HUES64 (cell line): ENCODE measurements at regions not wholly inside any gene's neighbourhood (a gene's known extent, or its start where the extent isn't known, plus 50 kb on each side); places are given as distances from the start of the nearest gene placed in this dataset.
"Not testable (repeated sequence)": the region's sequence is repeated elsewhere in the genome, so short reads cannot be mapped to it uniquely, and the experiment has no call there.

Experiments
- H3K27ac ChIP-seq: 2 replicates; pipeline ENCODE4 v1.7.0; 2013; ENCODE audit warnings: low read depth, low read length, inconsistent platforms
- H3K27me3 ChIP-seq: 2 replicates; pipeline ENCODE4 v1.6.1; 2013; ENCODE audit warnings: mild to moderate bottlenecking, low read length; ENCODE audit not compliant: insufficient read depth
- H3K36me3 ChIP-seq: 2 replicates; pipeline ENCODE4 v1.6.1; 2013; ENCODE audit warnings: mild to moderate bottlenecking, low read length; ENCODE audit not compliant: insufficient read depth
- H3K4me1 ChIP-seq: 2 replicates; pipeline ENCODE4 v1.6.1; 2013; ENCODE audit warnings: mild to moderate bottlenecking, low read length, moderate library complexity; ENCODE audit not compliant: insufficient read depth
- H3K4me3 ChIP-seq: 2 replicates; pipeline ENCODE4 v1.5.1; 2013; ENCODE audit warnings: mild to moderate bottlenecking, low read length, moderate library complexity
- H3K9ac ChIP-seq: 2 replicates; pipeline ENCODE4 v1.6.1; 2013; ENCODE audit warnings: mild to moderate bottlenecking, low read depth, low read length
- H3K9me3 ChIP-seq: 2 replicates; pipeline ENCODE4 v1.6.1; 2013; ENCODE audit warnings: low read depth, low read length; ENCODE audit not compliant: insufficient read depth
- WGBS: fragments of 150-250, 120-280 bp; methylation state at CpG from one replicate; pipeline ENCODE4 v1.1.7; 2013; ENCODE audit warnings: missing lambda C conversion rate; 5-methylcytosine and 5-hydroxymethylcytosine counted together

DNA sequence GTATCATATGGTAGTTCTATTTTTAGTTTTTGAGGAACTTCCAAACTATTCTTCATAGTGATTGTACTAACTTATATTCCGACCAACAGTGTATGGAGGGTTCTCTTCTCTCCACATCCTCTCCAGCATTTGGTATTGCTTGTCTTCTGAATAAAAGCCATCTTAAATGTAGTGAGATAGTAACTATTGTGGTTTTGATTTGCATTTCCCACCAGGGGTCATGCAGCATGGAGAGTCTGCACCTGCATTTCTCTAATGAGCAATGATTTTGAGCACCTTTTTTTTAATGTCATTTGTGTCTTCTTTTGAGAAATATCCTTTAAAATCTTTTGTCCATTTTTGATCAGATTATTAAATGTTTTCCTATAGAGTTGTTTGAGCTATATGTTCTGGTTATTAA, 718.5 kb downstream of the ZBBX start:
- Histone ChIP-seq H3K27me3 (no peaks in the 10 kb centered on the region), H3K27ac (no peak overlapping the region), H3K9me3 (peaks cover 11% of the 10 kb centered on the region; the same call in 1 of the 2 replicates), H3K4me3 (no peak overlapping the region), H3K4me1 (no peaks in the 10 kb centered on the region), H3K36me3 (no peaks in the 10 kb centered on the region), H3K9ac (no peak overlapping the region)
- no CpG with 5 or more reads among the region's 1 CpG for WGBS

- Histone ChIP-seq H3K9ac (no peak overlapping the region), H3K27ac (no peak overlapping the region), H3K27me3 (no peaks in the 10 kb centered on the region), H3K9me3 (peaks cover 15% of the 10 kb centered on the region; the same call in 1 of the 2 replicates), H3K4me3 (no peak overlapping the region), H3K36me3 (no peaks in the 10 kb centered on the region), H3K4me1 (no peaks in the 10 kb centered on the region)
These were observed 719.1 kb downstream of the ZBBX start for GRCh38 chr3:166660962-166661361.

DNA sequence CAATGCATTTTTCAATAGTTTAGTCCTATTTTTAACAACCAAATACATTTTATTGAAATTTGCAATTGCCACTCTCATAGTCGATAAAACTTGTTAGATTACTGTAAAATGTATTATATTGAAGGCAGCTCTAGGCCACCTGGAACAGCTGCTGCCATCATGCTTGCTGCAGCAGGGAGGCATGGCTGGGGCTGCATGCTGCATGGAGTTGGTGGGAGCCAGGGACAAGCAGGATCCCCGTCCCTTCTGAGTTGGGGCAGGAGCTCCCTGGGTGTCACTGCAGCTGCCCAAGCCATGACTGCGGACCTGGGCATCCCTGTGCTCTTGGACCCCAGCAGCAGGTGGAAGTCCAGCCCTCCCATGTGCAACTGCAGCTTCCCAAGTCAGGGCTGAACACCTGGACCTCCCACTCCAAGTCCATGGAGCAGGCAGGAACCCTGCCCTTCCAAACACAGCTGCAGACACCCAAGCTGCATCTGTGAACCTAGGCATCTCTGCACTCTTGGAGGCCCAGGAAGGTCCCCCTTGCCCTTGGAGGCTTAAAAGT, 742.0 kb downstream of the ZBBX start:
- Histone ChIP-seq H3K9ac (no peak overlapping the region), H3K27ac (no peak overlapping the region), H3K27me3 (no peaks in the 10 kb centered on the region), H3K4me3 (no peak overlapping the region), H3K36me3 (no peaks in the 10 kb centered on the region), H3K9me3 (no peaks in the 10 kb centered on the region; the same call in 1 of the 2 replicates), H3K4me1 (no peaks in the 10 kb centered on the region)
- 97% methylated on average over 3 of the region's 3 CpGs for WGBS

DNA sequence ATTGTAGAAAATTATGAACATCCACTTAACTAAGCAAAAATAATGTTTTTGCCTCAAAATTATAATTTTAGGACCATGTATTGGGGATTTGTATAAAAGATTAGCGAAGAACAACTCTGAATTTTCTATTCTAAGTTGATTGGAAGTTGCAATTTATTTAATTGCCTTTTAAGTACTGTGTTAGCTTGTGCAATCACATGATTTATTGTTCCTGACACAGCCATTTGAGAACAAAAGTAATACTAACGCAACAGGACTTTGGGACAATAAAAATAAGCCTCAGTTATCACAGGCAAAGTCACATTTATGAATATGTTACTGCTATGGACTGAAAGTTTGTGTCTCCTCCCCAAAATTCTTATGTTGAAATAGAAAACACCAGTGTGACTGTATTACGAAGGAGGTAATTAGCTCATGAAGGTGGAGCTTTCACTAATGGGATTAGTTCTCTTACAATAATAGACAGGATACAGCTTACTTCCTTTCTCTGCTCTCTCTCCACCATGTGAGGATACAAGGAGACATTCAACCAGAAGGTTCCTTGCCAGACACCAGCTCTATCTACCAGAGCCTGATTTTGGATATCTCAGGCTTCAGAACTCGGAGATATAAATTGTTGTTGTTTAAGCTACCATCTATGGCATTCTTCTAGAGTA, 745.9 kb downstream of the ZBBX start:
- Histone ChIP-seq H3K9me3 (no peaks in the 10 kb centered on the region; the same call in 1 of the 2 replicates), H3K27ac (no peak overlapping the region), H3K36me3 (no peaks in the 10 kb centered on the region), H3K4me3 (no peak overlapping the region), H3K27me3 (no peaks in the 10 kb centered on the region), H3K9ac (no peak overlapping the region), H3K4me1 (no peaks in the 10 kb centered on the region)
- 98% methylated on average over 3 of the region's 4 CpGs for WGBS

GRCh38 chr3:166630190-166630589, 749.9 kb downstream of the ZBBX start:
- 75% methylated on average over 1 of the region's 1 CpG for WGBS
- H3K4me1 ChIP-seq = no peaks in the 10 kb centered on the region
- no peak overlapping the region for H3K4me3 ChIP-seq
- no peak overlapping the region for H3K27ac ChIP-seq
- H3K27me3 ChIP-seq = no peaks in the 10 kb centered on the region
- no peaks in the 10 kb centered on the region for H3K9me3 ChIP-seq
- no peak overlapping the region for H3K9ac ChIP-seq
- H3K36me3 ChIP-seq = no peaks in the 10 kb centered on the region

- no peaks in the 10 kb centered on the region for H3K27me3 ChIP-seq
- peaks cover 12% of the 10 kb centered on the region for H3K9me3 ChIP-seq
- WGBS = 100% methylated on average over 1 of the region's 1 CpG
- peaks cover 10% of the 10 kb centered on the region for H3K4me1 ChIP-seq
- H3K27ac ChIP-seq = no peak overlapping the region
- no peak overlapping the region for H3K4me3 ChIP-seq
- H3K36me3 ChIP-seq = no peaks in the 10 kb centered on the region
- no peak overlapping the region for H3K9ac ChIP-seq
These were observed 766.7 kb downstream of the ZBBX start for GRCh38 chr3:166613365-166613764.

DNA sequence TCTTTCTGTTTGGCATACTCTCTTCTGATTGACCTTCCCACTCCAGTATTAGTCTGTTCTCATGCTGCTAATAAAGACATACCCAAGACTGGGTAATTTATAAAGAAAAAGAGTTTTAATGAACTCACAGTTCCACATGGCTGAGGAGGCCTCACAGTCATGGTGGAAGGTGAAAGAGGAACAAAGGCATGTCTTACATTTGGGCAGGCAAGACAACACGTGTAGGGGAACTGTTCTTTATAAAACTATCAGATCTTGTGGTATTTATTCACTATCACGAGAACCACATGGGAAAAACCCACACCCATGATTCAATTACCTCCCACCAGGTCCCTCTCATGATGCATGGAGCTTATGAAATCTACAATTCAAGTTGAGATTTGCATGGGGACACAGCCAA, 767.3 kb downstream of the ZBBX start:
- 80% methylated on average over 2 of the region's 2 CpGs for WGBS
- H3K36me3 ChIP-seq, H3K27me3 ChIP-seq, H3K27ac ChIP-seq, H3K9ac ChIP-seq, H3K4me3 ChIP-seq: not testable (repeated sequence)
- H3K4me1 ChIP-seq = peaks cover 10% of the 10 kb centered on the region
- peaks cover 12% of the 10 kb centered on the region for H3K9me3 ChIP-seq

GRCh38 chr3:166607933-166608521, 770.8 kb upstream of the BCHE start:
- Histone ChIP-seq H3K27me3 (no peaks in the 10 kb centered on the region), H3K27ac (no peak overlapping the region), H3K36me3 (no peaks in the 10 kb centered on the region), H3K9ac (no peak overlapping the region), H3K9me3 (no peaks in the 10 kb centered on the region), H3K4me3 (no peak overlapping the region), H3K4me1 (peaks cover 10% of the 10 kb centered on the region)
- WGBS = 91% methylated on average over 1 of the region's 1 CpG

DNA sequence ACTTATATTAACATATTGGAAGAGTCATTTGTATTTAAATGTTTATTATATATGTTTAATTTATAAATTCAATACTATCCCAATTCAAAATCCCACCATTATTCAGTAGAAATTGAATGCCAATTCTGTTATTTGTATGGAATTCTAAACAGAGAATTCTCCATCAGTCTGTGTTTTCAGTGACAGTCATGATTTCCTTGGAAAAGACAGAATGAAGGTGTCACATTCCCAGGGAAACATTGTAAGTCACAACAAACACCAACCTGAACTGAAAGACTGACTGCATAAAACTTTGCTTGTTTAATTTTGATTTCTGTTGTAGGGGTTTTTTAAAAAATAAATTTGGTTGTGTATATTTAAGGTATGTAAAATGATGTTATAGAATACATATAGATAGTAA, 769.8 kb upstream of the BCHE start:
- peaks cover 10% of the 10 kb centered on the region for H3K4me1 ChIP-seq
- no peak overlapping the region for H3K4me3 ChIP-seq
- H3K36me3 ChIP-seq = no peaks in the 10 kb centered on the region
- H3K27ac ChIP-seq = no peak overlapping the region
- H3K9me3 ChIP-seq = no peaks in the 10 kb centered on the region
- no peaks in the 10 kb centered on the region for H3K27me3 ChIP-seq
- no peak overlapping the region for H3K9ac ChIP-seq

DNA sequence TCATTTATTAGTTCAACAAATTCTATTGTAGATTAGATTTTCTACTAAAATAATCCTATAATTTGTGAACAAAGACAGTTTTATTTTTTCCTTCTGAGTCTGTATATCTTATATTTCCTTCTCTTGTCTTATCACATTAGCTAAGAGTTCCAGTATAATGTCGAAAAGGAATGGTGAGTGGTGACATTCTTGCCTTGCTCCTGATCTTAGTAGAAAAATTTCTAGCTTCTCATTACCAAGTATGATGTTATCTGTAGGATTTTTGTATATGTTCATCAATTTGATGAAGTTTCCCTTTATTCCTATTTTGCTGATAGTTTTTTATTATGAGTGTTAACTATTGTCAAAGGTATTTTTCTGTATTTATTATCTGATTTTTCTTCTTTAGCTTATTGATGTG, 756.6 kb upstream of the BCHE start:
- Histone ChIP-seq H3K27ac (no peak overlapping the region), H3K9ac (no peak overlapping the region), H3K4me1 (no peaks in the 10 kb centered on the region), H3K27me3 (no peaks in the 10 kb centered on the region), H3K36me3 (no peaks in the 10 kb centered on the region), H3K4me3 (no peak overlapping the region), H3K9me3 (no peaks in the 10 kb centered on the region)
- no CpG with 5 or more reads among the region's 1 CpG for WGBS

GRCh38 chr3:166582236-166582635, 745.0 kb upstream of the BCHE start:
- 88% methylated on average over 2 of the region's 2 CpGs for WGBS
- no peaks in the 10 kb centered on the region for H3K27me3 ChIP-seq
- no peak overlapping the region for H3K27ac ChIP-seq
- H3K4me1 ChIP-seq = no peaks in the 10 kb centered on the region
- no peaks in the 10 kb centered on the region for H3K36me3 ChIP-seq
- peaks cover 4% of the 10 kb centered on the region; the same call in 1 of the 2 replicates for H3K9me3 ChIP-seq
- no peak overlapping the region for H3K4me3 ChIP-seq
- no peak overlapping the region for H3K9ac ChIP-seq
